Lower leg skin (tissue), 3 donors: ENCODE measurements at regions not wholly inside any gene's neighbourhood (a gene's known extent, or its start where the extent isn't known, plus 50 kb on each side); places are given as distances from the start of the nearest gene placed in this dataset.

Source experiments
- POLR2A ChIP-seq, 2 donors: fragments of 450-650 bp; IDR thresholded peaks; one replicate each; pipeline ENCODE4 v1.6.1; 2016 to 2017; ENCODE audit warnings: antibody characterized with exemption in 2 of 2, mild to moderate bottlenecking in 1 of 2, moderate library complexity in 1 of 2
- TF ChIP-seq, protein P1 (sequence below), 3 donors: fragments of 450-650 bp; IDR thresholded peaks; one replicate each; pipeline ENCODE4 v1.5.1; 2016; ENCODE audit warnings: antibody characterized with exemption in 3 of 3, mild to moderate bottlenecking in 3 of 3, moderate library complexity in 2 of 3

DNA sequence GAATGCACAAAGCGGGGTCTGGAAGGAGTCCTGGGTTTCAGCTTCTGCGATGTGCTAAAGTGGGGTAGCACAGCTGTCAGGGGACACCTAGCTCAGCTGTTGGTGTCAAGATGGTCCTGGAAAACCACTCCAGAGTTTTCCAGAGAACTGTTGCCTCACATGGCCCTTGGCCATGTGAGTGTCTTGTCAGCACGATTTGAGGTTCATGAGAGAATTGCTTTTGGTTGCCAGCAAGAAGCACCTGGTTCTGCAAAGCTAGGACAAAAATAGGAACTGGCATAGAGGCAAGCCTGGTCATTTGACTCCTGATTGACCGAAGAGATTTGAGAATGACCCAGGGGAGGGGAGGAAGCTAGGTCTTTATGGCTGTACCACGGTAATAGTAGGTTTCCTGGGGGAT lies 50.4 kb upstream of the CTLA4 start:
- TF ChIP-seq, protein P1, sequence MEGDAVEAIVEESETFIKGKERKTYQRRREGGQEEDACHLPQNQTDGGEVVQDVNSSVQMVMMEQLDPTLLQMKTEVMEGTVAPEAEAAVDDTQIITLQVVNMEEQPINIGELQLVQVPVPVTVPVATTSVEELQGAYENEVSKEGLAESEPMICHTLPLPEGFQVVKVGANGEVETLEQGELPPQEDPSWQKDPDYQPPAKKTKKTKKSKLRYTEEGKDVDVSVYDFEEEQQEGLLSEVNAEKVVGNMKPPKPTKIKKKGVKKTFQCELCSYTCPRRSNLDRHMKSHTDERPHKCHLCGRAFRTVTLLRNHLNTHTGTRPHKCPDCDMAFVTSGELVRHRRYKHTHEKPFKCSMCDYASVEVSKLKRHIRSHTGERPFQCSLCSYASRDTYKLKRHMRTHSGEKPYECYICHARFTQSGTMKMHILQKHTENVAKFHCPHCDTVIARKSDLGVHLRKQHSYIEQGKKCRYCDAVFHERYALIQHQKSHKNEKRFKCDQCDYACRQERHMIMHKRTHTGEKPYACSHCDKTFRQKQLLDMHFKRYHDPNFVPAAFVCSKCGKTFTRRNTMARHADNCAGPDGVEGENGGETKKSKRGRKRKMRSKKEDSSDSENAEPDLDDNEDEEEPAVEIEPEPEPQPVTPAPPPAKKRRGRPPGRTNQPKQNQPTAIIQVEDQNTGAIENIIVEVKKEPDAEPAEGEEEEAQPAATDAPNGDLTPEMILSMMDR (IDR thresholded peaks at IDR 0.05) = no peak
- TF ChIP-seq POLR2A (IDR thresholded peaks at IDR 0.05) = no peak
